SKM-1 (cell line): ENCODE measurements at regions not wholly inside any gene's neighbourhood (a gene's known extent, or its start where the extent isn't known, plus 50 kb on each side); places are given as distances from the start of the nearest gene placed in this dataset.
"Not testable (repeated sequence)": the region's sequence is repeated elsewhere in the genome, so short reads cannot be mapped to it uniquely, and the experiment has no call there.

Experiments
- DNase-seq: peaks from one replicate; lab custom pipeline; 2025; ENCODE audit not compliant: unreplicated experiment; lab: John Stamatoyannopoulos, UW

DNA sequence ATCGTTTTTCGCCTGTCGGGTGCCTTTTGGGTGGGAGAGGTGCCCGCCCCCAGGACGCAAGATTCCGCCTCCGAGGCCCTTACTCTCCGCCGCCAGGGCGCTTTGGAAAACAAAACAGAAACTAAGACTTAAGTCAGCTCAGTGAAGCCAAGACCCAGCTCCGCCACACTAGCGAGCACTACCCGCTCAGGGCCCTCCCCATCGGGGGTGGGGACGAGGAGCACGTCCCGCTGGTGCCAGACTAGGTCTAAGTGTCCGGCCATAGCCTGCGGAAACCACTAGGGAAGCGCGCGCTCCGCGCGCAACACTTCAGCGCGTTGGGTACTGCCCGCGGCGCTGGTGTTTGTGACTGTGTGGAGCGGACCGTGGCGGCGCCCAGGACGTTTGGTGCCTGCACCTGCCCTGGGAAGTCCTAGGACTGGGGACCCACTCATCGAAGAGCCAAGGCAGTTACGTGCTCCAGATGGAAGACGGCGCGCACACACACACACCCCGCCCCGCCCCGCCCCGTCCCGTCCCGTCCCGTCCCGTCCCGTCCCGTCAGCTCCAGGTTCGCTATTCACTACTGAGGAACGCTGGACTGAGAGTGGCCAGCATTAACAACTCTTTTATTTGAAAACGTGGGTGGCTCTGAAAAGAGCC is 57.6 kb upstream of the BOLA1 start:
- DNase-seq, result not testable (repeated sequence)

DNA sequence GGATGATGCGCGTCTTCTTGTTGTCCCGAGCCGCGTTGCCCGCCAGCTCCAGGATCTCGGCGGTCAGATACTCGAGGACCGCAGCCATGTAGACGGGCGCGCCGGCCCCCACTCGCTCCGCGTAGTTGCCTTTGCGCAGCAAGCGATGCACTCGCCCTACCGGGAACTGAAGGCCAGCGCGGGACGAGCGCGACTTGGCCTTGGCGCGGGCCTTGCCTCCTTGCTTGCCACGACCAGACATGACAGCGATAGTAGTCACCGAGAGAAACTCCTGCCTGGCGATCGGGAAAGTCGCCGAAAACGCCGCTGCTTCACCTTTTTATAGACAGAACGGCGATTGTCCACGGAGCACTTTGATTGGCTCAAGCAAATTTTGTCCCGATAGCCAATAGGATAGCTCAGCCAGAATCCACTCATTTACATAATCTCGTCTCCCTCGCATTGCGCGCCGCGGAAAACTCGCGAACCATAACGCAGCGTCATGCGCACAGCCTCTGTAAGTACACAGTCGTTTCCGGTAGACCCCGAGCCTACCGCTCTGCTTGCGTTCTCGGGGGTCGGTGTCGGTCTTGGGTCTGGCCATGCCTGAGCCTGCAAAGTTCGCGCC is 56.8 kb upstream of the BOLA1 start:
- not testable (repeated sequence) for DNase-seq

DNA sequence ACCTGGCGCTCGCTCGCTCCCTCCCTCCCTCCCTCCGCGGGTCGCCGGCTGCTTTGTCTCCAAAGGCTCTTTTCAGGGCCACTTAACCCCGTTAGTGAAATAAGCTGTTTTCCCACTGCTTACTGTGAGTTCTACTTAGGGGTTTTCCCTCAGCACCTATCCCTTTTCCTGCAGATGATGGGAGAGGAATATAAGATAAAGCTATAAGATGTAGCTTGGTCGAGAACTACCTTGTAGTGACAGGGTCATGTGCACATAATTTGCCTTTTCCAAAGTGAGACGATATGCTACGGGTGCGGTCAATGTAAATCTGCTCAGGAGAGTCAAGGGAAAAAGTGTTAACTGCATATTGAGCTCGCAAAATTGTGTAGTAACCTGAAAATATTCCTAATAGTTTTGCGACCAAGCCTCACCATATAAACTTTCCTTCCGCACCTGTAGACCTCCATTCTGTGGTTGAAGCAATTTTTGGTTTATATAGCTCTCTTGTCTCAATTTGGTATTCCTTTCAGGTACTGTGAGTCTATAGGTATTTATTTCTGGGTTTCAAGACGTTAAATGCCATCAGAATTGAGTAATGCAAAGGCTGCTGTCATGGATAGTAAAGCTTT is 55.8 kb upstream of the BOLA1 start:
- no peak for DNase-seq

DNA sequence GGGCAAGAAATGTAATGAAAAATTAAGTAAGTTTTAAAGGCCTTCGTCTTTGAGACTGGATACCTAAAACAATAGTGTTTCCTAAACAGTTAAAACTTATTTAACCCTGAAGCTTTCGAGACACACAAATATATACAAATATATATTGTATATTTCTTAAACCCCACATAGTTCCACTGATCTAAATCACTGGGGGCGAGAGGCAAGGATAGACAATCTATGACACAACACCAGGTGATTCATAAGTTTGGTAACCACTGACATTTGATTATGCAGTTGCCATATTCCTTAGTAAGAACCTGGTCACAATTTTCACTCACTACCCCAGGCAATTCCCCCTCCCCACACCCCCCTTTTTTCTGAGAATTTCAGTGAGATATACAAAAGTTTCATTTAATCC is 55.3 kb upstream of the BOLA1 start:
- DNase-seq, result peak; percentile 42

DNA sequence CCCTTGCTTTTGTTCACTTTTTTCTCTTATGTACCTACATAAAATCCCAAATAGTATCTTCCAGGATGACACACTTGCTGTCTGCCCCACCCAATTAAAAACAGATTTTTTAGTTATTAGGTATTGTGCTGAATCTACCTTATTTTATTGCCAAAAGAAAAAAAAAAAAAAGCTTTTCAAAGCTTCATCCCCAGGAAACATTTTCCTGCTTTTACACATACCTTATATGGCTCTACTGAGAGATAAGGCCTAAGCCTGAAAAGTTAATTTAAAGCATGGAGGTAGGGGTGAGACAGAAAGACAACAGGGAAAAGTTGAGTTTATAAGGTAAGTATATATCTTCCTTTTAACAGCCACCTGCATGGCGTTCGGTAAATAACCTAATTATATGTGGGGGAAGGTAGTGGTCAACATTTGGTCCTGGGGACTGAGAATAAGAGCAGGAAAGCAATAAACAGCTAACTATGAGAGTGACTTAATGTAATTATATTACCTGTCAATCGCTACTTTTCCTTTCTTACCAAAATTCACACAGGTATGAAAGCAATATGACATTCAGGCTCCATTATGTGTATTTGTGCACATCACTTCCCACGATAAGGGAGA is 54.6 kb upstream of the BOLA1 start:
- no peak for DNase-seq

DNA sequence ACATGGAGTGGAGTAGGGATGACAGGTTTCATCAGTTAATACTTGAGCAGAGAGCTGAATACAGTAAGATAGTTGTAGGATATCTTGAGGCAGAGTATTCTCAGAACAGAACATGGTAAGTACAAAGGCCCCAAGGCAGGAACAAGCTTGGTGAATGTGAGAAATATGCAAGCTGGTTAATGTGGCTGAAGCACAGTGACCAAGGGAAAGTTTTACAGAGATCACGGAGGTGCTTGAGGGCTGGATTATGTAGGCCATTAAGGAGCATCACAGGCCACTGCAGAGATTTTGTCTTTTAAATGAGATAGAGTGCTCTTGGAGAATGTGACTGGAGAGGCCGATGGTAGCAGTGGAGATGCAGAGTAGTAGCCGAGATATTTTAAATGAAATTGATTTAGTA is 54.0 kb upstream of the BOLA1 start:
- DNase-seq, result no peak

DNA sequence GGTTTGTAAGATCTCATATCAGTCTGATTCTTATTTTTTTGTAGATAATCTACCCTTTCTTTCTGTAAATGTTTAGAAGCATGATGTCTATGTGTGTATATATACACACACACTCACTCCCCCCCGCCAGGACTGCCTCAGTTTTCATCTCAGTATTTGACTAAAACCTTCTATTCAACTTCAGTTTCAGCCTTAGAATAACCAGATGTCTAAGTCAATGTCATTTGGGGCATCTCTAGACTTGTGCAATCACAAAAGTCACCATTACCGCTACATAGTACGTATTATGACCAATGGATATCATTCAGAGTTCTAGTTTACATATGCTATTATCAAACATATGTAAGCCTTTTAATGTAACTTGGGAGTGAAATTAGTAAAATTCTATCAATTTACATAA is 53.3 kb upstream of the BOLA1 start:
- DNase-seq, result no peak

DNA sequence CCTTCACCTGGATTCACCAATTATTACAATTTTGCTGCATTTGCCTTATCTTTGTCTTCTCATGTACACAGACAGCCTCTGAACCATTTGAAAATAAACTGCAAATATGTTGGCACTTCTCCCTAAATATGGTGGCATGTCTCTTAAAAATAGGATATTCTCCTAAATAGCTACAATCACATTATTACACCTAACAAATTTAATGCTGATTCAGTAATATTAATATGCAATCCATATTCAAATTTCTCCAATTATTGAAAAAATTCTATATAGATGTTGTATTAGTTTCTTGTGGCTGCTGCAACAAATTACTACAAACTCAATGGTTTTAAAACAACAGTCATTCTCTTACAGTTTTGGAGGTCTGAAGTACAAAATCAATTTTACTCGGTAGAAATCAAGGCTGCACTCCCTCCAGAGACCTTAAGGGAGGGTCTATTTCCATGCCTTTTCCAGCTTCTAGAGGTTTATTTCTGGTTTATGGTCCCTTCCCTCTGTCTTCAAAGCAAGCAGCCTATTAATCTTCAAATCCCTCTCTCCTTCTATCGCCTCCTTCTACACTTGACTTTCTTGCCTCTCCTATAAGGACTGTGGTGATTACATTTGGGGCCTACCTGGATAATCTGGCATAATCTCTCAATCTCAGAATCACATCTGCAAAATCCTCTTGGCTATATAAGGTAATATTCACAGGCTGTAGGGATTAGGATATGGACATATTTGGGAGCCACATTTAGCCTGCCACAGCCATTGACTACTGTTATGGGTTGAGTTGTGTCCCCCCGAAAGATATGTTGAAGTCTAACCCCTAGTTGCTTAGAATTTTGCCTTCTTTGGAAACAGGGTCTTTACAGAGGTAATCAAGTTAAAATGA is 52.5 kb upstream of the BOLA1 start:
- DNase-seq, result no peak

DNA sequence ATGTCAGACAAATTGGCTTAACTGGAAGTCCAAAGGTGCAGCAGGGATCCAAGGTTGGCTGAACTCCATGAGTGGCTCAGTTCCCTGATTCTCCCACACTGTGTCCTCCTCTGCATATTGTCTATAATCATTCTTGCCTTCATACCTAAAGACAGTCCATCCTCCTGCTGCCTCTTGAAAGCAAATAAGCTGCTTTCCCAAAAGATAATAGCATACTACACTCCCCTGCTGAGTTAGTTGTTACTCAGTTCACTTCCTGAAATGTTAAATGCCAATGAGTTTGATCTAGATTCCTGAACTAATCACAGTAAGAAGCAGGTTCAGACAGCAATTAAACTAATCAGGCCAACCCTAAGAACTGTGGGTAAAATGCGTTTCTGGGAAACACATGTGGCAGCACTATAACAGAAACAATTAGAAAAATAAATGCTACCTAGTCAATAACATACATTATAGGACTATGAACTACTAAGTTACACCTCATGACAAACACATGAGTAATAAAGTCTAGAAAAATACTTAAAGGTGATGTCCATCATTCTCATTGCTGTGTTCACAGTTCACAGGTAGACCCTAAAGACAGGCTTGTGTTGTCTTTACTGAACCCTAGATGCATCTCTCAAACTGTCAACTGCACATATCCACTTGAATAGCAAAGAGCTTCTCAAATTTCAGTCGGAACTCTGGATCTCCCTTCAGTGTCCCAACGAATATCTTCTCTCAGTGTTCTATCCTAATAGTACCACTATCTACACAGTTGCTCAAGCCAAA is 50.8 kb upstream of the BOLA1 start:
- no peak for DNase-seq

DNA sequence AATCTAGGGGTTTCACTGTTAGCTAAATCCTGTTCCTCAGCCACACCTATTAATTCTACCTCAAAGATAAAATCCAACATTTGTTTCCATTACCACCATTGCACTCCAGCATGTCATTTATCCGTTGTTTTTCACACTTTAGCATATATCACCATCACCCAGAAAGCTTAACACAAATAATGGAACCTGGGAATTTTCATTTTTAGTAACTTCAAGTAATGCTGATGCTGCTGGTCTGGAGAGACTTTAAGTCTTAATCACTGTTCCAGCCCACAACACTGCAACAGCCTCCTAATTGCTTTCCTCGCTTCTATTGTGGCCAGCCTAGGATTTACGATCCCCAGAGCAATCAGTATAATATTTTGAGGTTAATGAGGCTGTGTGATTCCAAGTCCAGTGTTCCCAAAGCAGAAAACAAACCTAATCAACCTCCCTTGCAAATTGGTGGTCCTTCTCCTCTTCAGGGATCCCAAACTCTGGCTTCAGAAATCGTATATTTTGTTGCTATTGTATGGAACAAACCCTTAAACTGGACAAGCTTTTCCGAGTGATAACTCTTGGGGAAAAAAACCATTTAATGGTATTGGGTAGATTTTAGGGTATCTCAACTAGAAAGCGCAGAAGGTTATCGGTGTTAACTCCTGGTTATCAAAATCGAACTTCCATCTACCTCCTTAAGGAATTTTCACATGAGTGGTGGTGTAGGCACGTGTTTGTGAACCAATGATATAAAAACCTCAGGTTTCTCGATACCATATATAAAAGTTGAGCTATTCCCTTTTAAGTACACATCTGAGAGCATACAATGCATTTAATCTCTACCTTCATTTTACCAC is 50.0 kb upstream of the BOLA1 start:
- no peak for DNase-seq
